ENCODE measurements at regions not wholly inside any gene's neighbourhood (a gene's known extent, or its start where the extent isn't known, plus 50 kb on each side); places are given as distances from the start of the nearest gene placed in this dataset.

- Histone ChIP-seq H3K27ac (ENCODE audit: low read depth in 1 of 2, low read length in 2 of 2) (no peak overlapping the region), H3K4me1 (ENCODE audit: control insufficient read depth in 4 of 4, insufficient read depth in 4 of 4, low read length in 3 of 4) (no peaks in the 10 kb centered on the region), H3K9me3 (ENCODE audit: control insufficient read depth in 4 of 4, low read length in 3 of 4) (no peaks in the 10 kb centered on the region), H3K4me3 (ENCODE audit: low read depth in 1 of 3, low read length in 3 of 3) (no peak overlapping the region), H3K9ac (ENCODE audit: low read depth in 1 of 2, low read length in 2 of 2) (no peak overlapping the region), H3K27me3 (ENCODE audit: control insufficient read depth in 4 of 4, insufficient read depth in 4 of 4, low read length in 3 of 4) (peaks cover 0 to 10% (median 4%) of the 10 kb centered on the region in 4 donors), H3K36me3 (ENCODE audit: control insufficient read depth in 4 of 4, insufficient read depth in 3 of 4, low read depth in 1 of 4, low read length in 3 of 4) (no peaks in the 10 kb centered on the region)
- 72% methylated on average over 4 of the region's 4 CpGs for WGBS
- DNase-seq (ENCODE audit: low spot score), result no peak
- TF ChIP-seq EGR1 (IDR thresholded peaks at IDR 0.05; ENCODE audit: low read depth in 2 of 2), result no peak
Measured at GRCh38 chr17:33550261-33550660, 257.2 kb upstream of the ASIC2 start.

DNA sequence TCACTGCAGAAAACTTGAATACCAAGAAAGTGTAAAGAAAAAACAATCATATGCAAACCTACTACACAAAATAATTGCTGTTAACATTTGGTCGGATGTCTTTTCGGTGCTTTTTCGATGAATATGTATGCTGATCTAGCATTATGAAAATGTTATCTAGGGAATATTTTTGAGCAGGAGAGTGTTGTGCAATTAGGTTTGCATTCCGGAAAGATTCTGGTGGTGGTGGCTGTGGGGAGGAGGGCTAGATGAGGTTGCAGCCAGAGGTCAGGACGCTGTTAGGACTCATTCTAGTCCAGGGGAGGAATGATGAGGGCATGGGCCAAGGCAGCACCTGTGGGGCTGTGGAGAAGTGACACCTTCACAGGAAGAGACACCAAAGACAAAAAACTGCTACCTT, 258.0 kb upstream of the ASIC2 start:
- no peak overlapping the region for H3K9ac ChIP-seq (ENCODE audit: low read depth in 1 of 2, low read length in 2 of 2)
- 81% methylated on average over 5 of the region's 5 CpGs for WGBS
- H3K9me3 ChIP-seq (ENCODE audit: control insufficient read depth in 4 of 4, low read length in 3 of 4), result no peaks in the 10 kb centered on the region
- H3K4me3 ChIP-seq (ENCODE audit: low read depth in 1 of 3, low read length in 3 of 3), result no peak overlapping the region
- DNase-seq (ENCODE audit: low spot score), result no peak
- H3K4me1 ChIP-seq (ENCODE audit: control insufficient read depth in 4 of 4, insufficient read depth in 4 of 4, low read length in 3 of 4), result no peaks in the 10 kb centered on the region
- TF ChIP-seq MAX (IDR thresholded peaks at IDR 0.05), result no peak
- TF ChIP-seq, protein P1, sequence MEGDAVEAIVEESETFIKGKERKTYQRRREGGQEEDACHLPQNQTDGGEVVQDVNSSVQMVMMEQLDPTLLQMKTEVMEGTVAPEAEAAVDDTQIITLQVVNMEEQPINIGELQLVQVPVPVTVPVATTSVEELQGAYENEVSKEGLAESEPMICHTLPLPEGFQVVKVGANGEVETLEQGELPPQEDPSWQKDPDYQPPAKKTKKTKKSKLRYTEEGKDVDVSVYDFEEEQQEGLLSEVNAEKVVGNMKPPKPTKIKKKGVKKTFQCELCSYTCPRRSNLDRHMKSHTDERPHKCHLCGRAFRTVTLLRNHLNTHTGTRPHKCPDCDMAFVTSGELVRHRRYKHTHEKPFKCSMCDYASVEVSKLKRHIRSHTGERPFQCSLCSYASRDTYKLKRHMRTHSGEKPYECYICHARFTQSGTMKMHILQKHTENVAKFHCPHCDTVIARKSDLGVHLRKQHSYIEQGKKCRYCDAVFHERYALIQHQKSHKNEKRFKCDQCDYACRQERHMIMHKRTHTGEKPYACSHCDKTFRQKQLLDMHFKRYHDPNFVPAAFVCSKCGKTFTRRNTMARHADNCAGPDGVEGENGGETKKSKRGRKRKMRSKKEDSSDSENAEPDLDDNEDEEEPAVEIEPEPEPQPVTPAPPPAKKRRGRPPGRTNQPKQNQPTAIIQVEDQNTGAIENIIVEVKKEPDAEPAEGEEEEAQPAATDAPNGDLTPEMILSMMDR (IDR thresholded peaks at IDR 0.05; ENCODE audit: low read depth, low read length, missing input control), result no peak
- no peak for TF ChIP-seq GABPA (IDR thresholded peaks at IDR 0.05 in 1 of 2, conservative IDR thresholded peaks at IDR 0.05 in 1 of 2)
- TF ChIP-seq, protein P2, sequence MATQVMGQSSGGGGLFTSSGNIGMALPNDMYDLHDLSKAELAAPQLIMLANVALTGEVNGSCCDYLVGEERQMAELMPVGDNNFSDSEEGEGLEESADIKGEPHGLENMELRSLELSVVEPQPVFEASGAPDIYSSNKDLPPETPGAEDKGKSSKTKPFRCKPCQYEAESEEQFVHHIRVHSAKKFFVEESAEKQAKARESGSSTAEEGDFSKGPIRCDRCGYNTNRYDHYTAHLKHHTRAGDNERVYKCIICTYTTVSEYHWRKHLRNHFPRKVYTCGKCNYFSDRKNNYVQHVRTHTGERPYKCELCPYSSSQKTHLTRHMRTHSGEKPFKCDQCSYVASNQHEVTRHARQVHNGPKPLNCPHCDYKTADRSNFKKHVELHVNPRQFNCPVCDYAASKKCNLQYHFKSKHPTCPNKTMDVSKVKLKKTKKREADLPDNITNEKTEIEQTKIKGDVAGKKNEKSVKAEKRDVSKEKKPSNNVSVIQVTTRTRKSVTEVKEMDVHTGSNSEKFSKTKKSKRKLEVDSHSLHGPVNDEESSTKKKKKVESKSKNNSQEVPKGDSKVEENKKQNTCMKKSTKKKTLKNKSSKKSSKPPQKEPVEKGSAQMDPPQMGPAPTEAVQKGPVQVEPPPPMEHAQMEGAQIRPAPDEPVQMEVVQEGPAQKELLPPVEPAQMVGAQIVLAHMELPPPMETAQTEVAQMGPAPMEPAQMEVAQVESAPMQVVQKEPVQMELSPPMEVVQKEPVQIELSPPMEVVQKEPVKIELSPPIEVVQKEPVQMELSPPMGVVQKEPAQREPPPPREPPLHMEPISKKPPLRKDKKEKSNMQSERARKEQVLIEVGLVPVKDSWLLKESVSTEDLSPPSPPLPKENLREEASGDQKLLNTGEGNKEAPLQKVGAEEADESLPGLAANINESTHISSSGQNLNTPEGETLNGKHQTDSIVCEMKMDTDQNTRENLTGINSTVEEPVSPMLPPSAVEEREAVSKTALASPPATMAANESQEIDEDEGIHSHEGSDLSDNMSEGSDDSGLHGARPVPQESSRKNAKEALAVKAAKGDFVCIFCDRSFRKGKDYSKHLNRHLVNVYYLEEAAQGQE (IDR thresholded peaks at IDR 0.05), result no peak
- TF ChIP-seq YY1 (IDR thresholded peaks at IDR 0.05), result no peak
- TF ChIP-seq TAF1 (conservative IDR thresholded peaks at IDR 0.05), result no peak
- TF ChIP-seq HNF4A (conservative IDR thresholded peaks at IDR 0.05), result no peak
- no peak for TF ChIP-seq FOXA2 (IDR thresholded peaks at IDR 0.05)
- no peak for TF ChIP-seq RAD21 (IDR thresholded peaks at IDR 0.05)
- TF ChIP-seq NR2F2 (IDR thresholded peaks at IDR 0.05), result no peak
- no peak for TF ChIP-seq SP1 (IDR thresholded peaks at IDR 0.05)
- no peak for TF ChIP-seq EGR1 (IDR thresholded peaks at IDR 0.05; ENCODE audit: low read depth in 2 of 2)
- TF ChIP-seq, protein P3, sequence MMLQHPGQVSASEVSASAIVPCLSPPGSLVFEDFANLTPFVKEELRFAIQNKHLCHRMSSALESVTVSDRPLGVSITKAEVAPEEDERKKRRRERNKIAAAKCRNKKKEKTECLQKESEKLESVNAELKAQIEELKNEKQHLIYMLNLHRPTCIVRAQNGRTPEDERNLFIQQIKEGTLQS (IDR thresholded peaks at IDR 0.05), result no peak
- TF ChIP-seq, protein P4, sequence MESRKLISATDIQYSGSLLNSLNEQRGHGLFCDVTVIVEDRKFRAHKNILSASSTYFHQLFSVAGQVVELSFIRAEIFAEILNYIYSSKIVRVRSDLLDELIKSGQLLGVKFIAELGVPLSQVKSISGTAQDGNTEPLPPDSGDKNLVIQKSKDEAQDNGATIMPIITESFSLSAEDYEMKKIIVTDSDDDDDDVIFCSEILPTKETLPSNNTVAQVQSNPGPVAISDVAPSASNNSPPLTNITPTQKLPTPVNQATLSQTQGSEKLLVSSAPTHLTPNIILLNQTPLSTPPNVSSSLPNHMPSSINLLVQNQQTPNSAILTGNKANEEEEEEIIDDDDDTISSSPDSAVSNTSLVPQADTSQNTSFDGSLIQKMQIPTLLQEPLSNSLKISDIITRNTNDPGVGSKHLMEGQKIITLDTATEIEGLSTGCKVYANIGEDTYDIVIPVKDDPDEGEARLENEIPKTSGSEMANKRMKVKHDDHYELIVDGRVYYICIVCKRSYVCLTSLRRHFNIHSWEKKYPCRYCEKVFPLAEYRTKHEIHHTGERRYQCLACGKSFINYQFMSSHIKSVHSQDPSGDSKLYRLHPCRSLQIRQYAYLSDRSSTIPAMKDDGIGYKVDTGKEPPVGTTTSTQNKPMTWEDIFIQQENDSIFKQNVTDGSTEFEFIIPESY (IDR thresholded peaks at IDR 0.05), result no peak
- no peak for TF ChIP-seq RXRA (IDR thresholded peaks at IDR 0.05)
- TF ChIP-seq HNF4G (IDR thresholded peaks at IDR 0.05), result no peak
- TF ChIP-seq JUND (IDR thresholded peaks at IDR 0.05), result no peak
- no peak for TF ChIP-seq FOXA1 (IDR thresholded peaks at IDR 0.05)
- no peak overlapping the region for H3K27ac ChIP-seq (ENCODE audit: low read depth in 1 of 2, low read length in 2 of 2)
- H3K36me3 ChIP-seq (ENCODE audit: control insufficient read depth in 4 of 4, insufficient read depth in 3 of 4, low read depth in 1 of 4, low read length in 3 of 4), result no peaks in the 10 kb centered on the region
- H3K27me3 ChIP-seq (ENCODE audit: control insufficient read depth in 4 of 4, insufficient read depth in 4 of 4, low read length in 3 of 4), result peaks cover 0 to 10% (median 4%) of the 10 kb centered on the region in 4 donors

Data from liver (tissue), 8 donors.